H9 (cell line): ENCODE measurements at regions not wholly inside any gene's neighbourhood (a gene's known extent, or its start where the extent isn't known, plus 50 kb on each side); places are given as distances from the start of the nearest gene placed in this dataset.

Experiments
- DNase-seq: peaks from one replicate; pipeline ENCODE4 v3.0.0-alpha.2; 2017
- H2AFZ ChIP-seq: one replicate; pipeline ENCODE4 v1.6.1; 2013; ENCODE audit warnings: mild to moderate bottlenecking, low read length, control low read depth, moderate library complexity
- H2AK5ac ChIP-seq: 2 replicates; pipeline ENCODE4 v1.6.1; 2013; ENCODE audit warnings: low read length, control low read depth, mixed read lengths; ENCODE audit not compliant: insufficient read length
- H2BK120ac ChIP-seq: one replicate; pipeline ENCODE4 v1.6.1; 2013; ENCODE audit warnings: low read depth, mild to moderate bottlenecking, low read length, control low read depth, inconsistent platforms; ENCODE audit not compliant: poor library complexity, severe bottlenecking
- H2BK12ac ChIP-seq: 2 replicates; pipeline ENCODE4 v1.6.1; 2013; ENCODE audit warnings: low read length, control low read depth, mixed read lengths, low read depth; ENCODE audit not compliant: insufficient read length
- H2BK15ac ChIP-seq: 2 replicates; pipeline ENCODE4 v1.6.1; 2013; ENCODE audit warnings: low read depth, low read length, control low read depth
- H2BK20ac ChIP-seq: one replicate; pipeline ENCODE4 v1.6.1; 2013; ENCODE audit warnings: low read depth, mild to moderate bottlenecking, low read length, control low read depth, inconsistent platforms; ENCODE audit not compliant: poor library complexity, severe bottlenecking
- H2BK5ac ChIP-seq: 2 replicates; pipeline ENCODE4 v1.6.1; 2013; ENCODE audit warnings: low read length, control low read depth, mixed read lengths; ENCODE audit not compliant: insufficient read length
- H3K14ac ChIP-seq: 2 replicates; pipeline ENCODE4 v1.6.1; 2013; ENCODE audit warnings: low read length, control low read depth; ENCODE audit not compliant: insufficient read depth
- H3K18ac ChIP-seq: 2 replicates; pipeline ENCODE4 v1.6.1; 2013; ENCODE audit warnings: low read depth, mild to moderate bottlenecking, mixed read lengths, low read length, control low read depth; ENCODE audit not compliant: insufficient read length
- H3K23ac ChIP-seq: 2 replicates; pipeline ENCODE4 v1.6.1; 2013; ENCODE audit warnings: low read length, control low read depth, mixed read lengths, low read depth; ENCODE audit not compliant: insufficient read length
- H3K23me2 ChIP-seq: 2 replicates; pipeline ENCODE4 v1.6.1; 2013; ENCODE audit warnings: low read depth, mild to moderate bottlenecking, mixed read lengths, low read length, control low read depth; ENCODE audit not compliant: insufficient read length, poor library complexity, severe bottlenecking
- H3K27ac ChIP-seq: 2 replicates; pipeline ENCODE4 v1.5.1; 2013; ENCODE audit warnings: low read length, control low read depth, mixed read lengths, low read depth; ENCODE audit not compliant: insufficient read length
- H3K27me3 ChIP-seq: 2 replicates; pipeline ENCODE4 v1.6.1; 2013; ENCODE audit warnings: low read length, control low read depth, inconsistent platforms; ENCODE audit not compliant: insufficient read depth
- H3K4ac ChIP-seq: 2 replicates; pipeline ENCODE4 v1.6.1; 2013; ENCODE audit warnings: low read depth, mild to moderate bottlenecking, control low read depth, inconsistent platforms, low read length, moderate library complexity
- H3K4me1 ChIP-seq: 2 replicates; pipeline ENCODE4 v1.6.1; 2013; ENCODE audit warnings: low read length, control low read depth, inconsistent platforms; ENCODE audit not compliant: insufficient read depth
- H3K4me2 ChIP-seq: 2 replicates; pipeline ENCODE4 v1.6.1; 2013; ENCODE audit warnings: low read length, control low read depth, mixed read lengths; ENCODE audit not compliant: insufficient read length, insufficient read depth
- H3K56ac ChIP-seq: 2 replicates; pipeline ENCODE4 v1.6.1; 2013; ENCODE audit warnings: low read depth, mild to moderate bottlenecking, mixed read lengths, low read length, control low read depth; ENCODE audit not compliant: insufficient read length
- H3K79me1 ChIP-seq: 2 replicates; pipeline ENCODE4 v1.6.1; 2013; ENCODE audit warnings: low read depth, mild to moderate bottlenecking, moderate library complexity, low read length, control low read depth, inconsistent platforms; ENCODE audit not compliant: insufficient read depth, poor library complexity, severe bottlenecking
- H3K79me2 ChIP-seq: 2 replicates; pipeline ENCODE4 v1.6.1; 2013; ENCODE audit warnings: low read length, control low read depth, inconsistent platforms; ENCODE audit not compliant: insufficient read depth
- H3K9ac ChIP-seq: 2 replicates; pipeline ENCODE4 v1.6.1; 2013; ENCODE audit warnings: low read length, control low read depth, mixed read lengths; ENCODE audit not compliant: insufficient read length; ENCODE audit errors: extremely low read depth
- H3K9me3 ChIP-seq: one replicate; pipeline ENCODE4 v1.6.1; 2013; ENCODE audit warnings: low read depth, low read length, inconsistent platforms; ENCODE audit not compliant: control insufficient read depth
- H3T11ph ChIP-seq: one replicate; pipeline ENCODE4 v1.6.1; 2013; ENCODE audit warnings: mild to moderate bottlenecking, low read length, control low read depth, inconsistent platforms
- H4K20me1 ChIP-seq: one replicate; pipeline ENCODE4 v1.6.1; 2013; ENCODE audit not compliant: control insufficient read depth, insufficient read length, insufficient read depth
- H4K5ac ChIP-seq: 2 replicates; pipeline ENCODE4 v1.6.1; 2013; ENCODE audit warnings: low read depth, mild to moderate bottlenecking, mixed read lengths, low read length, control low read depth; ENCODE audit not compliant: insufficient read length
- H4K8ac ChIP-seq: replicated peaks from 2 replicates; pipeline ENCODE4 v1.6.1; 2013; ENCODE audit warnings: low read length, control low read depth, mixed read lengths, low read depth; ENCODE audit not compliant: insufficient read length
- H4K91ac ChIP-seq: 2 replicates; pipeline ENCODE4 v1.6.1; 2013; ENCODE audit warnings: low read depth, mild to moderate bottlenecking, moderate library complexity, mixed read lengths, low read length, control low read depth; ENCODE audit not compliant: insufficient read length
- H3K27ac Mint-ChIP-seq, 3 experiments: 2 replicates in 2 of 3; 3 replicates in 1 of 3; pipeline ENCODE4 v1.8.0; 2020 to 2021; ENCODE audit warnings: mixed read lengths in 3 of 3, mild to moderate bottlenecking in 1 of 3, moderate library complexity in 1 of 3
- H3K27me3 Mint-ChIP-seq: 2 replicates; pipeline ENCODE4 v1.8.0; 2021; ENCODE audit warnings: low read depth, mild to moderate bottlenecking, moderate library complexity, mixed read lengths
- H3K36me3 Mint-ChIP-seq, 3 experiments: 2 replicates in 2 of 3; 3 replicates in 1 of 3; pipeline ENCODE4 v1.8.0; 2020 to 2021; ENCODE audit warnings: low read depth in 3 of 3, mixed read lengths in 3 of 3; ENCODE audit not compliant: insufficient read depth in 1 of 3
- H3K4me1 Mint-ChIP-seq, 2 experiments: 2 replicates each; pipeline ENCODE4 v1.8.0; 2020; ENCODE audit warnings: mixed read lengths in 2 of 2
- H3K4me3 Mint-ChIP-seq, 2 experiments: 2 replicates in 1 of 2; 3 replicates in 1 of 2; pipeline ENCODE4 v1.8.0; 2020 to 2021; ENCODE audit warnings: mild to moderate bottlenecking in 2 of 2, mixed read lengths in 2 of 2, moderate library complexity in 1 of 2
- H3K9me3 Mint-ChIP-seq, 2 experiments: 2 replicates in 1 of 2; 3 replicates in 1 of 2; pipeline ENCODE4 v1.8.0; 2020; ENCODE audit warnings: mild to moderate bottlenecking in 2 of 2, mixed read lengths in 2 of 2, moderate library complexity in 1 of 2
- WGBS: extraction: QIAGEN DNeasy Blood & Tissue Kit; methylation state at CpG from one replicate; pipeline ENCODE4 v1.1.7; 2013; ENCODE audit warnings: missing lambda C conversion rate, low lambda C conversion rate, mixed read lengths; ENCODE audit not compliant: insufficient read length; ENCODE audit errors: extremely low coverage; 5-methylcytosine and 5-hydroxymethylcytosine counted together
- TF ChIP-seq, protein P1 (sequence below): fragments of 200-600 bp; sonication (generic); conservative IDR thresholded peaks from 3 replicates; pipeline ENCODE4 v1.8.0; 2021; ENCODE audit warnings: antibody characterized with exemption, mild to moderate bottlenecking

DNA sequence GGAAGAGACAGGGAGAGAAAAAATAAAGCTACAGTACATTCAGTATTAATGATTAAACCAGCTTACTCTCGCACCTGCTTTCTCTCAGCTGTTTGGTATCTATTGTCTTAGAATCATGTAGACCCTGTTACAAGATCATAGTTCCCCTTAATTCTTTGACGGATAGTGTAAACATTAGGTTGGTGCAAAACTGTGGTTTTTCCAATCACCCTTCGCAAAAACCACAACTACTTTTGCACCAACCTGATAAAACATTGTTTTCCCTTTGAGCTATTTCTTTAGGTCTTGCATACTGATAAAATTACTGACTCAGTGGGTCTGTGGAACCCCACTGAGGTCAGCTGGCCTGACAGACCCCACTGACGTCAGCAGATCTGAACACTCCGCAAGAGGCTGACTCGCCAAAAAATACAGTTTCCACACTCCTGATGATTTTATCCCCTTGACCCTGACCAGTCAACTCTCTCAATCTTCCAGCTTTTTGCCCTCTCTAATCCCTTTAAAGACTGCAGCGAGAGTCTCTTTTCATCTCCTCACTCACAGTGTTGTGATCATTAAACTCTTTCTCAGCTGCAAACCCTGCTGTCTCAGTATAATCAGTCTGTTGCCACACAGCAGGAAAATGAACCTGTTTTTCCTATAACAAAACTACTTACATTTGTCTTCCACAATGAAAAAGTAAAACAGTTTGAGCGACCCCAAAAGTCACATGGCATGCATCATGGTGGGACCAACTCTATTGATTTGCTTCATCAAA, 123.9 kb downstream of the SLITRK6 start:
- no peaks in the 10 kb centered on the region for H3K4me1 ChIP-seq
- no peak overlapping the region for H2BK12ac ChIP-seq
- H3K14ac ChIP-seq = no peak overlapping the region
- no peak overlapping the region for H2AK5ac ChIP-seq
- Mint-ChIP-seq H3K4me3 (no peak overlapping the region), H3K4me1 (no peaks in the 10 kb centered on the region), H3K27me3 (no peaks in the 10 kb centered on the region), H3K27ac (no peak overlapping the region; a peak in 1 of 7 replicates), H3K36me3 (peaks cover 17 to 28% (median 26%) of the 10 kb centered on the region in 3 experiments), H3K9me3 (peaks cover 14 to 15% of the 10 kb centered on the region in 2 experiments)
- no peak overlapping the region for H3T11ph ChIP-seq
- H4K20me1 ChIP-seq = no peaks in the 10 kb centered on the region
- no peaks in the 10 kb centered on the region for H3K27me3 ChIP-seq
- no peaks in the 10 kb centered on the region for H3K79me1 ChIP-seq
- no peak overlapping the region for H3K18ac ChIP-seq
- H4K8ac ChIP-seq = no peak overlapping the region
- H3K56ac ChIP-seq = no peak overlapping the region
- DNase-seq = no peak
- no peak overlapping the region for H2BK15ac ChIP-seq
- H3K9ac ChIP-seq = no peak overlapping the region
- H2AFZ ChIP-seq = no peak overlapping the region
- H2BK20ac ChIP-seq = no peak overlapping the region
- no peaks in the 10 kb centered on the region for H3K9me3 ChIP-seq
- H3K4ac ChIP-seq = no peak overlapping the region
- H2BK120ac ChIP-seq = no peak overlapping the region
- H4K5ac ChIP-seq = no peak overlapping the region
- no peak overlapping the region for H3K23ac ChIP-seq
- no peak overlapping the region for H3K4me2 ChIP-seq
- no CpG with 5 or more reads among the region's 8 CpGs for WGBS
- no peak overlapping the region for H2BK5ac ChIP-seq
- no peaks in the 10 kb centered on the region for H3K23me2 ChIP-seq
- H4K91ac ChIP-seq = no peak overlapping the region
- no peaks in the 10 kb centered on the region for H3K79me2 ChIP-seq
- H3K27ac ChIP-seq = no peak overlapping the region
- TF ChIP-seq, protein P1, sequence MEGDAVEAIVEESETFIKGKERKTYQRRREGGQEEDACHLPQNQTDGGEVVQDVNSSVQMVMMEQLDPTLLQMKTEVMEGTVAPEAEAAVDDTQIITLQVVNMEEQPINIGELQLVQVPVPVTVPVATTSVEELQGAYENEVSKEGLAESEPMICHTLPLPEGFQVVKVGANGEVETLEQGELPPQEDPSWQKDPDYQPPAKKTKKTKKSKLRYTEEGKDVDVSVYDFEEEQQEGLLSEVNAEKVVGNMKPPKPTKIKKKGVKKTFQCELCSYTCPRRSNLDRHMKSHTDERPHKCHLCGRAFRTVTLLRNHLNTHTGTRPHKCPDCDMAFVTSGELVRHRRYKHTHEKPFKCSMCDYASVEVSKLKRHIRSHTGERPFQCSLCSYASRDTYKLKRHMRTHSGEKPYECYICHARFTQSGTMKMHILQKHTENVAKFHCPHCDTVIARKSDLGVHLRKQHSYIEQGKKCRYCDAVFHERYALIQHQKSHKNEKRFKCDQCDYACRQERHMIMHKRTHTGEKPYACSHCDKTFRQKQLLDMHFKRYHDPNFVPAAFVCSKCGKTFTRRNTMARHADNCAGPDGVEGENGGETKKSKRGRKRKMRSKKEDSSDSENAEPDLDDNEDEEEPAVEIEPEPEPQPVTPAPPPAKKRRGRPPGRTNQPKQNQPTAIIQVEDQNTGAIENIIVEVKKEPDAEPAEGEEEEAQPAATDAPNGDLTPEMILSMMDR = no peak
